ENCODE measurements at regions not wholly inside any gene's neighbourhood (a gene's known extent, or its start where the extent isn't known, plus 50 kb on each side); places are given as distances from the start of the nearest gene placed in this dataset.

DNA sequence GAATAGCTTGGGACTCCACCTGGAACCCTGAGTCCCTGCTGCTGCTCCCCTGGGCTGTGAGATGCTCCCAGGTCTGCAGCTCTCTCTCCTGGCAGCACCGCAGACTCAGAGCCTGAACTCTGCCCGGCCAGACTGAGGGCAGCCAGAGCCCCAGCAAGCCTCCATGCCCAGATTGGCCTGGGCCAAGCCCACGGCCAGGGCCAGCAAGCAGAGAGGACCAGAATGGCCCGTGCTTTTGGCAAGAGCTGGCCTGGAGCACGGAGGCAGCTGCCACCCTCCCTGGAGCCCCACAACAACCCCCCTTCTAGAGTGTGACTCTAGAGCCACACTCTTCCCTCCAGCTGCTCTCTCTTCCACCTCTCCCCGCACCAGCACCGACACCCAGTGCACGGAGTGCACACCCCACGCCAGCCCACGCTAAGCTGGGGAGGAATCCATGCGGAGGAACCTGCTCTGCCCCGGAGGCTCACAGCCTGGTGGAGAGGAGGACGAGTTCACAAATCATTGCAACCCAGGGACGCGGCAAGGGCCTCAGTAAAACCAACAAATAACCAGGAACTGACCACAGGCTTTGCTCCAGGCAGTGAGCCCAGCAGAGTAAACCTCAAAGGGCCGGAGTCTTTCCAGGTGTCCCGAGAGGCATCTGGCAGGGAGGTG lies 110.3 kb downstream of the HMX1 start:
- no peaks in the 10 kb centered on the region for H3K36me3 Mint-ChIP-seq (ENCODE audit: low read depth, unreplicated experiment)
- H3K9me3 Mint-ChIP-seq (ENCODE audit: unreplicated experiment), result no peaks in the 10 kb centered on the region
- TF ChIP-seq, protein P1, sequence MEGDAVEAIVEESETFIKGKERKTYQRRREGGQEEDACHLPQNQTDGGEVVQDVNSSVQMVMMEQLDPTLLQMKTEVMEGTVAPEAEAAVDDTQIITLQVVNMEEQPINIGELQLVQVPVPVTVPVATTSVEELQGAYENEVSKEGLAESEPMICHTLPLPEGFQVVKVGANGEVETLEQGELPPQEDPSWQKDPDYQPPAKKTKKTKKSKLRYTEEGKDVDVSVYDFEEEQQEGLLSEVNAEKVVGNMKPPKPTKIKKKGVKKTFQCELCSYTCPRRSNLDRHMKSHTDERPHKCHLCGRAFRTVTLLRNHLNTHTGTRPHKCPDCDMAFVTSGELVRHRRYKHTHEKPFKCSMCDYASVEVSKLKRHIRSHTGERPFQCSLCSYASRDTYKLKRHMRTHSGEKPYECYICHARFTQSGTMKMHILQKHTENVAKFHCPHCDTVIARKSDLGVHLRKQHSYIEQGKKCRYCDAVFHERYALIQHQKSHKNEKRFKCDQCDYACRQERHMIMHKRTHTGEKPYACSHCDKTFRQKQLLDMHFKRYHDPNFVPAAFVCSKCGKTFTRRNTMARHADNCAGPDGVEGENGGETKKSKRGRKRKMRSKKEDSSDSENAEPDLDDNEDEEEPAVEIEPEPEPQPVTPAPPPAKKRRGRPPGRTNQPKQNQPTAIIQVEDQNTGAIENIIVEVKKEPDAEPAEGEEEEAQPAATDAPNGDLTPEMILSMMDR (IDR thresholded peaks at IDR 0.05; ENCODE audit: unreplicated experiment), result no peak
- H3K27me3 Mint-ChIP-seq (ENCODE audit: unreplicated experiment), result no peaks in the 10 kb centered on the region
- H3K27ac Mint-ChIP-seq (ENCODE audit: unreplicated experiment), result no peak overlapping the region
- H3K4me3 Mint-ChIP-seq (ENCODE audit: unreplicated experiment), result no peak overlapping the region
- DNase-seq (ENCODE audit: low spot score), result no peak
- H3K4me1 Mint-ChIP-seq (ENCODE audit: unreplicated experiment), result no peaks in the 10 kb centered on the region

- Mint-ChIP-seq H3K4me1 (ENCODE audit: unreplicated experiment) (no peaks in the 10 kb centered on the region), H3K4me3 (ENCODE audit: unreplicated experiment) (no peak overlapping the region), H3K9me3 (ENCODE audit: unreplicated experiment) (no peaks in the 10 kb centered on the region), H3K36me3 (ENCODE audit: low read depth, unreplicated experiment) (no peaks in the 10 kb centered on the region), H3K27me3 (ENCODE audit: unreplicated experiment) (no peaks in the 10 kb centered on the region), H3K27ac (ENCODE audit: unreplicated experiment) (no peak overlapping the region)
- TF ChIP-seq, protein P1 (IDR thresholded peaks at IDR 0.05; ENCODE audit: unreplicated experiment), result no peak
- DNase-seq (ENCODE audit: low spot score), result no peak
These were observed 111.1 kb downstream of the HMX1 start for GRCh38 chr4:8760561-8760960.

GRCh38 chr4:8759987-8760386 lies 111.7 kb downstream of the HMX1 start:
- no peak for DNase-seq (ENCODE audit: low spot score)
- no peak overlapping the region for H3K4me3 Mint-ChIP-seq (ENCODE audit: unreplicated experiment)
- H3K4me1 Mint-ChIP-seq (ENCODE audit: unreplicated experiment), result no peaks in the 10 kb centered on the region
- TF ChIP-seq, protein P1 (IDR thresholded peaks at IDR 0.05; ENCODE audit: unreplicated experiment), result no peak
- no peaks in the 10 kb centered on the region for H3K9me3 Mint-ChIP-seq (ENCODE audit: unreplicated experiment)
- H3K27me3 Mint-ChIP-seq (ENCODE audit: unreplicated experiment), result no peaks in the 10 kb centered on the region
- H3K27ac Mint-ChIP-seq (ENCODE audit: unreplicated experiment), result no peak overlapping the region
- H3K36me3 Mint-ChIP-seq (ENCODE audit: low read depth, unreplicated experiment), result no peaks in the 10 kb centered on the region

DNA sequence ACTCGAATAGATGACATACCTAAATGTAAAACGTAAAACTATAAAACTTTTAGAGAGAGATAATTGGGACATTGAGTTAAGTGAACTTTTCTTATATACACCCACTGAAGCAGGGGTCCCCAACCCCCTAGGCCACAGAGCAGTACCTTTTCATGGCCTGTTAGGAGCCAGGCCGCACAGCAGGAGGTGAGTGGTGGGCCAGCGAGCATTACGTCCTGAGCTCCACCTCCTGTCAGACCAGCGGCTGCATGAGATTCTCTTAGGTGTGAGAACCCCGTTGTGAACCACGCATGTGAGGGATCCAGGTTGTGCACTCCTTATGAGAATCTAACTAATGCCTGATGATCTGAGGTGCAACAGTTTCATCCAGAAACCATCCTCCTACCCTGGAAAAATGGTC lies 114.8 kb downstream of the HMX1 start:
- DNase-seq (ENCODE audit: low spot score), result no peak
- no peaks in the 10 kb centered on the region for H3K9me3 Mint-ChIP-seq (ENCODE audit: unreplicated experiment)
- no peak overlapping the region for H3K27ac Mint-ChIP-seq (ENCODE audit: unreplicated experiment)
- no peaks in the 10 kb centered on the region for H3K4me1 Mint-ChIP-seq (ENCODE audit: unreplicated experiment)
- H3K27me3 Mint-ChIP-seq (ENCODE audit: unreplicated experiment), result peaks cover 2% of the 10 kb centered on the region
- no peaks in the 10 kb centered on the region for H3K36me3 Mint-ChIP-seq (ENCODE audit: low read depth, unreplicated experiment)
- TF ChIP-seq, protein P1 (IDR thresholded peaks at IDR 0.05; ENCODE audit: unreplicated experiment), result no peak
- H3K4me3 Mint-ChIP-seq (ENCODE audit: unreplicated experiment), result no peak overlapping the region

DNA sequence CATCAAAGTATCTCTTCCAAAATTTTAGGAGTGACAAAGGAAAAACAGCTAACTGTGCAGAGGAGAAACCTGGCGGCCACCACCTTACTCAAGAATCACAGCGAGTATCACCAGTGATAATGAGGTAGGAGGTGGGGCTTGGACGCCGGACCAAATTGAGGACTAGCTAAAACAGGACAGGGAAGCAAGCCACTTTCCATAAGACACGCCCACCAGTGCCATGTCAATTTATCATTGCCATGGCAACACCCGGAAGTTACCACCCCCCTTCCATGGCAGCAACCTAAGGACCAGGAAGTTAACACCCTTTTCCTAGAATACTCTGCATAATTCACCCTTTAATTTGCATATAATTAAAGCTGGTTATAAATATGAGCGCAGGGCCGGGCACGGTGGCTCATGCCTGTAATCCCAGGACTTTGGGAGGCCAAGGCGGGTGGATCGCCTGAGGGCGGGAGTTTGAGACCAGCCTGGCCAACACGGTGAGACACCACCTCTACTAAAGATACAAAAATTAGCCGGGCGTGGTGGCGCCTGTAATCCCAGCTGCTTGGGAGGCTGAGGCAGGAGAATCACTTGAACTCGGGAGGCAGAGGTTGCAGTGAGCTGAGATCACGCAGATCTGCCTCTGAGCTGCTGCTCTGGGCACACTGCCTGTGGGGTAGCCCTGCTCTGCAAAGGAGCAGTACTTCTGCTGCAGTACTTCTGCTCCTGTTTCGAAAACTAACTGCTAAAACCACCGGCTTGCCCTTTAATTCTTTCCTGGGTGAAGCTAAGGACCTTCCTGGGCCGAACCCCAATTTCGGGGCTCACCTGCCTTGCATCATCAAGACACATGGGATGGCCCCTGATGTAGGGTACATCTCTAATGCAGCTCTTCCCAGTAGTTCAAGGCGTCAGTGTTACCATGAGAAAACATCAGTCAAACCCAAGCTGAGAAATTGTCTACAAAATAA lies 116.7 kb downstream of the HMX1 start:
- no peak for DNase-seq (ENCODE audit: low spot score)
- H3K4me1 Mint-ChIP-seq (ENCODE audit: unreplicated experiment), result no peaks in the 10 kb centered on the region
- TF ChIP-seq, protein P1 (IDR thresholded peaks at IDR 0.05; ENCODE audit: unreplicated experiment), result no peak
- H3K4me3 Mint-ChIP-seq (ENCODE audit: unreplicated experiment), result no peak overlapping the region
- H3K9me3 Mint-ChIP-seq (ENCODE audit: unreplicated experiment), result no peaks in the 10 kb centered on the region
- H3K27ac Mint-ChIP-seq (ENCODE audit: unreplicated experiment), result no peak overlapping the region
- peaks cover 2% of the 10 kb centered on the region for H3K27me3 Mint-ChIP-seq (ENCODE audit: unreplicated experiment)
- H3K36me3 Mint-ChIP-seq (ENCODE audit: low read depth, unreplicated experiment), result no peaks in the 10 kb centered on the region

Measured in endothelial cell (in vitro differentiated cells).